T-cell (primary cell): ENCODE measurements at regions not wholly inside any gene's neighbourhood (a gene's known extent, or its start where the extent isn't known, plus 50 kb on each side); places are given as distances from the start of the nearest gene placed in this dataset.

ENCODE experiments used
- ATAC-seq, 4 experiments: fragments of 200-7000 bp in 3 of 4; fragments of 150-1000 bp in 1 of 4; cut with Tn5 transposase; replicated peaks in 1 of 4; 1 replicate in 3 of 4; 2 replicates in 1 of 4; pipeline ENCODE4 v1.10.0; 2021; ENCODE audit warnings: moderate library complexity in 3 of 4, mild to moderate bottlenecking in 2 of 4, moderate number of reproducible peaks in 1 of 4
- CTCF ChIA-PET, 2 donors: fragments of 300-600 bp; sonication (Branson Sonifier 250); formaldehyde crosslinking; loops; one replicate each; lab custom pipeline; 2022; ENCODE audit warnings: antibody characterized with exemption in 2 of 2; lab: Charles Lee
- POLR2A ChIA-PET, 2 donors: fragments of 300-600 bp; sonication (Branson Sonifier 250); formaldehyde crosslinking; loops; one replicate each; lab custom pipeline; 2022; ENCODE audit warnings: antibody characterized with exemption in 2 of 2; lab: Charles Lee
- DNase-seq, 35 experiments: peaks; one replicate each; pipeline versions ENCODE4 v3.0.0 to v3.0.0-alpha.2; 2013 to 2023
- H3K27ac ChIP-seq: one replicate; pipeline ENCODE4 v1.5.1; 2013; ENCODE audit warnings: low read length
- H3K27me3 ChIP-seq, 2 experiments: replicated peaks in 1 of 2; 1 replicate in 1 of 2; 2 replicates in 1 of 2; pipeline versions ENCODE4 v1.6.1 to v1.7.0; 2013; ENCODE audit warnings: low read length in 1 of 2, mixed read lengths in 1 of 2; ENCODE audit not compliant: control insufficient read depth in 2 of 2, insufficient read depth in 2 of 2; ENCODE audit errors: extremely low read depth in 1 of 2
- H3K36me3 ChIP-seq, 2 donors: 1 replicate in 1 of 2; 2 replicates in 1 of 2; pipeline versions ENCODE4 v1.6.1 to v1.7.0; 2013; ENCODE audit warnings: low read length in 1 of 2; ENCODE audit not compliant: control insufficient read depth in 2 of 2, insufficient read depth in 1 of 2; ENCODE audit errors: extremely low read depth in 1 of 2
- H3K4me1 ChIP-seq, 2 experiments: 1 replicate in 1 of 2; 2 replicates in 1 of 2; pipeline versions ENCODE4 v1.6.1 to v1.7.0; 2013; ENCODE audit warnings: low read length in 2 of 2, mixed read lengths in 1 of 2; ENCODE audit not compliant: insufficient read depth in 2 of 2, control insufficient read depth in 1 of 2; ENCODE audit errors: extremely low read depth in 1 of 2
- H3K4me3 ChIP-seq, 2 donors: 1 replicate in 1 of 2; 2 replicates in 1 of 2; pipeline versions ENCODE4 v1.5.1 to v1.7.0; 2013; ENCODE audit warnings: mild to moderate bottlenecking in 2 of 2, low read length in 1 of 2, moderate library complexity in 1 of 2; ENCODE audit not compliant: control insufficient read depth in 1 of 2; ENCODE audit errors: extremely low read depth in 1 of 2
- H3K9me3 ChIP-seq: 2 replicates; pipeline ENCODE4 v1.7.0; 2013
- H3K27ac Mint-ChIP-seq, 2 donors: one replicate each; pipeline ENCODE4 v1.8.0; 2020 to 2021; ENCODE audit warnings: mild to moderate bottlenecking in 2 of 2, mixed read lengths in 2 of 2
- H3K27me3 Mint-ChIP-seq, 2 donors: one replicate each; pipeline ENCODE4 v1.8.0; 2021 to 2022; ENCODE audit warnings: mixed read lengths in 2 of 2
- H3K36me3 Mint-ChIP-seq: one replicate; pipeline ENCODE4 v1.8.0; 2021; ENCODE audit warnings: mixed read lengths
- H3K4me1 Mint-ChIP-seq, 3 donors: one replicate each; pipeline ENCODE4 v1.8.0; 2020 to 2022; ENCODE audit warnings: mixed read lengths in 3 of 3, mild to moderate bottlenecking in 1 of 3
- H3K4me3 Mint-ChIP-seq, 3 donors: one replicate each; pipeline ENCODE4 v1.8.0; 2020 to 2022; ENCODE audit warnings: mild to moderate bottlenecking in 3 of 3, mixed read lengths in 3 of 3, moderate library complexity in 3 of 3
- H3K9me3 Mint-ChIP-seq, 3 donors: one replicate each; pipeline ENCODE4 v1.8.0; 2020 to 2022; ENCODE audit warnings: mixed read lengths in 3 of 3
- WGBS: methylation state at CpG from one replicate; pipeline ENCODE4 v1.1.5; 2013; ENCODE audit warnings: missing lambda C conversion rate; ENCODE audit not compliant: insufficient coverage; 5-methylcytosine and 5-hydroxymethylcytosine counted together

- no peak for DNase-seq
- Histone ChIP-seq H3K27me3 (no peaks in the 10 kb centered on the region), H3K9me3 (no peaks in the 10 kb centered on the region), H3K36me3 (no peaks in the 10 kb centered on the region), H3K4me1 (no peaks in the 10 kb centered on the region), H3K27ac (no peak overlapping the region), H3K4me3 (no peak overlapping the region)
- H3K27ac Mint-ChIP-seq: no peak overlapping the region
- no peak overlapping the region for H3K4me3 Mint-ChIP-seq
- ATAC-seq: no peak
- no peaks in the 10 kb centered on the region for H3K36me3 Mint-ChIP-seq
- POLR2A ChIA-PET: no interaction called here
- WGBS: no CpG with 5 or more reads among the region's 2 CpGs
- H3K9me3 Mint-ChIP-seq: no peaks in the 10 kb centered on the region
- CTCF ChIA-PET: no interaction called here
- peaks cover 0 to 3% of the 10 kb centered on the region in 2 donors for H3K27me3 Mint-ChIP-seq
- H3K4me1 Mint-ChIP-seq: no peaks in the 10 kb centered on the region
These were observed 711.6 kb downstream of the PCDH19 start for GRCh38 chrX:99698451-99698850.

DNA sequence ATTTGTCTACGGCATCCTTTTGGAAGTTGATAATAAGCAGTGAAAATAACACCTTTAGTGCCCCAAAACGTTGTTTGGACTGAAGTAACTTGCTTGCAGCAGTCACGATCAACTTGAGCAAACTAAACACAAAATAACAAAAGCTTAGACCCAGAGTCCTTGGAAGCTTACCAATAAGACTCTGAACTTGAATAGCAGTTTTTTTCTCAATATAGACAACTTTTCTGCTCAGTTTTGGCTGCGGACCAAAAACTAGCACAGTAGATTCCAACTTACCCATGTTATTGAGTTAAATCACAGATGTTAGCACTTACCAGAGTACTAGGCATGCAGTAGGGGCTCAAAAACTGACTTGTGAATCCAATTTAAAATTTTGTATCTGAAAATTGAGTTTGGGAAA is 746.9 kb downstream of the PCDH19 start:
- Histone ChIP-seq H3K4me3 (no peak overlapping the region), H3K27ac (no peak overlapping the region), H3K4me1 (no peaks in the 10 kb centered on the region), H3K27me3 (no peaks in the 10 kb centered on the region), H3K36me3 (no peaks in the 10 kb centered on the region), H3K9me3 (no peaks in the 10 kb centered on the region)
- H3K27ac Mint-ChIP-seq: no peak overlapping the region
- H3K4me1 Mint-ChIP-seq: no peaks in the 10 kb centered on the region
- POLR2A ChIA-PET: no interaction called here
- no peak overlapping the region for H3K4me3 Mint-ChIP-seq
- CTCF ChIA-PET: no interaction called here
- ATAC-seq (no peak), DNase-seq (no peak)
- no peaks in the 10 kb centered on the region for H3K27me3 Mint-ChIP-seq
- H3K9me3 Mint-ChIP-seq: no peaks in the 10 kb centered on the region
- 60% methylated on average over 2 of the region's 4 CpGs for WGBS
- no peaks in the 10 kb centered on the region for H3K36me3 Mint-ChIP-seq

DNA sequence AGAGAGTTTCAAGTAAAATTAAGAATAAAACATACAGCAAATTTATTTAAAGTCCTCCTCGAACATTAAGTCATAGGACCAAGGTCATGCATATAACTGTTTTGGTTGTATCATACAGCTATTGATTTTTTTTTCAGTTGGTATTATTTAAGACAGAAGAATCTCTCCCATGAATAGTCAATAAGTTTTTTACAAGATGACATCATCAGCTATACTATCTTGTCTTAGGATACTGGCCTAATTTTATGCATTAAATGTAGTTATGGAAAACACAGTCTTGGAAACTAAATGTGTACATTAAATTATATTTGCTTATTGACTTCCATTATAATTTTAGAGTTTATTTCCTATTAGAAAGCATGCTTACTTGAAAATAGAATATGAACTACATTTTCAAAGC is 755.9 kb downstream of the PCDH19 start:
- no peaks in the 10 kb centered on the region for H3K36me3 ChIP-seq
- ATAC-seq (no peak), DNase-seq (no peak)
- no peak overlapping the region for H3K27ac Mint-ChIP-seq
- H3K27me3 Mint-ChIP-seq: no peaks in the 10 kb centered on the region
- no peak overlapping the region for H3K4me3 ChIP-seq
- no CpG with 5 or more reads among the region's 1 CpG for WGBS
- no peaks in the 10 kb centered on the region for H3K4me1 Mint-ChIP-seq
- ChIA-PET POLR2A (no interaction called here), CTCF (no interaction called here)
- no peak overlapping the region for H3K4me3 Mint-ChIP-seq
- no peak overlapping the region for H3K27ac ChIP-seq
- peaks cover 0 to 3% (median 0%) of the 10 kb centered on the region in 3 donors for H3K9me3 Mint-ChIP-seq
- H3K4me1 ChIP-seq: no peaks in the 10 kb centered on the region
- no peaks in the 10 kb centered on the region for H3K9me3 ChIP-seq
- H3K36me3 Mint-ChIP-seq: no peaks in the 10 kb centered on the region
- H3K27me3 ChIP-seq: no peaks in the 10 kb centered on the region

GRCh38 chrX:99653352-99653751 is 756.7 kb downstream of the PCDH19 start:
- ATAC-seq (no peak), DNase-seq (no peak)
- no peak overlapping the region for H3K27ac ChIP-seq
- no peaks in the 10 kb centered on the region for H3K27me3 ChIP-seq
- no peaks in the 10 kb centered on the region for H3K36me3 ChIP-seq
- WGBS: no CpG with 5 or more reads among the region's 1 CpG
- ChIA-PET POLR2A (no interaction called here), CTCF (interaction anchor here in 1 of 2 donors (0.6 kb wide), 2 partner anchors 85 to 567 kb away, joined by 3 to 4 read pairs; no protein-coding TSS in a partner anchor)
- H3K27me3 Mint-ChIP-seq: no peaks in the 10 kb centered on the region
- no peaks in the 10 kb centered on the region for H3K4me1 Mint-ChIP-seq
- peaks cover 0 to 3% (median 0%) of the 10 kb centered on the region in 3 donors for H3K9me3 Mint-ChIP-seq
- H3K4me3 Mint-ChIP-seq: no peak overlapping the region
- no peaks in the 10 kb centered on the region for H3K36me3 Mint-ChIP-seq
- no peak overlapping the region for H3K27ac Mint-ChIP-seq
- H3K9me3 ChIP-seq: no peaks in the 10 kb centered on the region
- H3K4me3 ChIP-seq: no peak overlapping the region
- H3K4me1 ChIP-seq: no peaks in the 10 kb centered on the region

DNA sequence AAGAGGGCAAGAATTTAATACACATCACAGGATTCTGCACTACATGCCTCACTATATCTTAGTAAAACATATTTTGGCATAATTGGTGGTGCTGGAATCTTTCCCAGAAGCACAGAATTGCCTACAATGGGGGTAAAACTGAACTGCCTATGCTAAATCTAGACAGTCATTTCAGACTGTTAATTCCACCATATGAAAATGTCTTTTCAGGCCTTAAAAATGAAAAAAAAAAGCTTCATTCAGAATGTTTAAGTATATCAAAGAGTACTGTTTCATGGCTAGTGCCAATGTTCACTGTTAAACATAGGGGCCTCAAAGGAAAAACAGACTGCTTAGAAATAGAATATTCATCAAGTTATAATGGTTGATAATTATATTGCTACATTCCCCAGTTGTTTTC is 797.0 kb downstream of the PCDH19 start:
- DNase-seq: no peak
- H3K27me3 Mint-ChIP-seq: peaks cover 0 to 9% of the 10 kb centered on the region in 2 donors
- no peaks in the 10 kb centered on the region for H3K27me3 ChIP-seq
- no peak overlapping the region for H3K27ac Mint-ChIP-seq
- no peaks in the 10 kb centered on the region for H3K4me1 ChIP-seq
- POLR2A ChIA-PET: no interaction called here
- peaks cover 0 to 7% (median 0%) of the 10 kb centered on the region in 3 donors for H3K9me3 Mint-ChIP-seq
- H3K36me3 Mint-ChIP-seq: no peaks in the 10 kb centered on the region
- no peak for ATAC-seq
- no peak overlapping the region for H3K4me3 ChIP-seq
- CTCF ChIA-PET: no interaction called here
- no peaks in the 10 kb centered on the region for H3K9me3 ChIP-seq
- H3K36me3 ChIP-seq: no peaks in the 10 kb centered on the region
- H3K27ac ChIP-seq: no peak overlapping the region
- H3K4me1 Mint-ChIP-seq: no peaks in the 10 kb centered on the region
- no peak overlapping the region for H3K4me3 Mint-ChIP-seq

DNA sequence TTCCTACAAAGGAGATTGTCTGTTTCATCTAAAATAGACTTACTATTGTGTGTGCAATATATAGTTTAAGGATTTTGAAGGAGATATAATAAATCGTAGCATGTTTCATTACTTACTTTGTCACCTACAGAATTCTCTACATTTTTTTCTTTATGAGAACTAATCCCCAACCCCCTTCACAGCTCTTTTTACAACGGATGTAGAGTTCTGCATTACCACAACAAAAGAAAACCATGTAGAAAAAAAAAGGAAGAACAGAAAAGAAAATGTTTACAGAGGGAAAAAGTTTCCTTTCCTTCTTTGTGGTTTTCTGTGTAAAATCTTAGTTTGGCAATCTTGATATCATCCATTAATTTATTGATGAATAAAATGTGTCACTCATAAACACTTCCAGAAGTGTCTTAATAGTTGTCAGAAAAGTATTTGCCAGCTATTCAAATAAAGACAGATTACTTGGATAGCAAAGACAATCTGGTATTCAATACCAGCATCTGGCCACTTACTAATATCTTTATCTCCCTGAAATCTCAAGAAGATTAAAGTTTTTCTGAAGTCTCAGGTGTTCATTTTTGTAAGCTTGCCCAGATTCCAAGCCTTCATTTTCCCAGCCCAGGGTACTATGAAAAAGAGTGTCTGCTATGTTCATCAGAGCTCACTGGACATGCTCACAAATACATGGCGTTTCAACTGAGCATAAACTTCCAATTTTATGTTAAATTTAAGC is 806.8 kb downstream of the PCDH19 start:
- Histone ChIP-seq H3K36me3 (no peaks in the 10 kb centered on the region), H3K4me3 (no peak overlapping the region), H3K27ac (no peak overlapping the region), H3K9me3 (no peaks in the 10 kb centered on the region), H3K27me3 (no peaks in the 10 kb centered on the region), H3K4me1 (peaks cover 0 to 4% of the 10 kb centered on the region in 2 experiments)
- DNase-seq (no peak), ATAC-seq (no peak)
- H3K4me1 Mint-ChIP-seq: peaks cover 0 to 6% (median 2%) of the 10 kb centered on the region in 3 donors
- WGBS: no CpG with 5 or more reads among the region's 3 CpGs
- ChIA-PET CTCF (no interaction called here), POLR2A (no interaction called here)
- peaks cover 0 to 7% (median 0%) of the 10 kb centered on the region in 3 donors for H3K9me3 Mint-ChIP-seq
- no peak overlapping the region for H3K4me3 Mint-ChIP-seq
- H3K27ac Mint-ChIP-seq: no peak overlapping the region
- H3K27me3 Mint-ChIP-seq: no peaks in the 10 kb centered on the region
- no peaks in the 10 kb centered on the region for H3K36me3 Mint-ChIP-seq

DNA sequence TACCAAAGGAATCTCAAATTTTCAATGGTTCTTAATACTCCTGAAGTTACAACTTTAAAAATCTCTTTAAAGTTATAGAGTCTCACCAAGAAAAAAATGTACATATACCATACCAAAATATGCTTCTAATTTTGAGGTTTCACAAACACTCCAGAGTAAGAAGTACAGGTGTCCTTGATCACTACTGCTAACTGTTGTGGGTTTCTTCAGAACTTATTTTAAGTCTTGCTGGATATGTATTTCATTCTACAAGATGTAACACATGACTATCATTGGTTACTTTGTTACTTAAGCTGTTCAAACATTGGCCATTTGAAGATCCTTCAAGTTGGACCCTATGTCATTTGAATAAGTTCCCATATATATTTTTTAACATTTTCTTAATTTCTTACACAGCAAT is 808.0 kb downstream of the PCDH19 start:
- no peaks in the 10 kb centered on the region for H3K36me3 ChIP-seq
- ATAC-seq (no peak), DNase-seq (no peak)
- H3K27ac Mint-ChIP-seq: no peak overlapping the region
- no peak overlapping the region for H3K4me3 ChIP-seq
- ChIA-PET CTCF (no interaction called here), POLR2A (no interaction called here)
- no peaks in the 10 kb centered on the region for H3K9me3 ChIP-seq
- no peak overlapping the region for H3K27ac ChIP-seq
- peaks cover 0 to 4% of the 10 kb centered on the region in 2 experiments for H3K4me1 ChIP-seq
- peaks cover 0 to 6% (median 2%) of the 10 kb centered on the region in 3 donors for H3K4me1 Mint-ChIP-seq
- no peaks in the 10 kb centered on the region for H3K27me3 ChIP-seq
- H3K9me3 Mint-ChIP-seq: peaks cover 0 to 7% (median 0%) of the 10 kb centered on the region in 3 donors
- H3K36me3 Mint-ChIP-seq: no peaks in the 10 kb centered on the region
- no peak overlapping the region for H3K4me3 Mint-ChIP-seq
- no peaks in the 10 kb centered on the region for H3K27me3 Mint-ChIP-seq
